ENCODE measurements at regions not wholly inside any gene's neighbourhood (a gene's known extent, or its start where the extent isn't known, plus 50 kb on each side); places are given as distances from the start of the nearest gene placed in this dataset.

DNA sequence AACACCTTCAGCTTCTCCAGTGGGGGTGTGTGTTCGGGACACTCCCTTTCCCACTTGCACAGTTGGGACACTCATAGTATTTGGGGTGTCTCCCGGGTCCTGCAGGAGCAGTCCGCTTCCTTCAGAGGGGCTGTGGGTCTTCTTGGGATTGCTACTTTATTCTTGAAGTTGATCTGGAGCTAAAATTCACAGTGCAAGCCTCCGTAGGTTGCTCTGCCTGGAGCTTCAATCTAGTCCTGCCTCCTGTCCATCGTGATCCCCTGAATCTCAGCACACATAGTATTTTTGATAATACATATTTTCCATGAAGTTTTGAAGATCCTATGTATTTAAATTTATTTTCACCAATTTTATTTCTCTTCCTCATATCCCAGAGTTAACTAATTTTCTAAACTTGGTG lies 902.1 kb downstream of the LTN1 start:
- no peak for DNase-seq (ENCODE audit: low read depth, low spot score)
- no TSS peak for BruUV-seq (replicated peaks)
- POLR2A ChIA-PET: no interaction called here
- H3K4me1 ChIP-seq (ENCODE audit: control insufficient read depth, insufficient read depth, low read length): no peaks in the 10 kb centered on the region
- H3K27ac ChIP-seq (ENCODE audit: low read length): no peak overlapping the region
- no peaks in the 10 kb centered on the region for H3K9me3 ChIP-seq (ENCODE audit: control insufficient read depth, insufficient read depth, low read depth, low read length)
- ATAC-seq: no peak
- intact Hi-C loops (cut with micrococcal nuclease; ENCODE audit: unreplicated experiment) (no loop called here), in situ Hi-C loops (cut with HindIII; ENCODE audit: low pct_unique_long_range_greater_than_20kb, low sequenced_read_pairs) (no loop called here)
- no peaks in the 10 kb centered on the region for H3K27me3 ChIP-seq (ENCODE audit: control insufficient read depth, insufficient read depth, low read length)
- CTCF ChIA-PET: no interaction called here
- H3K4me3 ChIP-seq (ENCODE audit: low read depth in 2 of 2, low read length in 2 of 2): no peak overlapping the region
- TF ChIP-seq, protein P1, sequence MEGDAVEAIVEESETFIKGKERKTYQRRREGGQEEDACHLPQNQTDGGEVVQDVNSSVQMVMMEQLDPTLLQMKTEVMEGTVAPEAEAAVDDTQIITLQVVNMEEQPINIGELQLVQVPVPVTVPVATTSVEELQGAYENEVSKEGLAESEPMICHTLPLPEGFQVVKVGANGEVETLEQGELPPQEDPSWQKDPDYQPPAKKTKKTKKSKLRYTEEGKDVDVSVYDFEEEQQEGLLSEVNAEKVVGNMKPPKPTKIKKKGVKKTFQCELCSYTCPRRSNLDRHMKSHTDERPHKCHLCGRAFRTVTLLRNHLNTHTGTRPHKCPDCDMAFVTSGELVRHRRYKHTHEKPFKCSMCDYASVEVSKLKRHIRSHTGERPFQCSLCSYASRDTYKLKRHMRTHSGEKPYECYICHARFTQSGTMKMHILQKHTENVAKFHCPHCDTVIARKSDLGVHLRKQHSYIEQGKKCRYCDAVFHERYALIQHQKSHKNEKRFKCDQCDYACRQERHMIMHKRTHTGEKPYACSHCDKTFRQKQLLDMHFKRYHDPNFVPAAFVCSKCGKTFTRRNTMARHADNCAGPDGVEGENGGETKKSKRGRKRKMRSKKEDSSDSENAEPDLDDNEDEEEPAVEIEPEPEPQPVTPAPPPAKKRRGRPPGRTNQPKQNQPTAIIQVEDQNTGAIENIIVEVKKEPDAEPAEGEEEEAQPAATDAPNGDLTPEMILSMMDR (IDR thresholded peaks at IDR 0.05): no peak
- no peak for TF ChIP-seq REST (IDR thresholded peaks at IDR 0.05; ENCODE audit: insufficient read depth in 1 of 2, low read depth in 2 of 2, low read length in 1 of 2)
- no peak for TF ChIP-seq SIN3A (IDR thresholded peaks at IDR 0.05; ENCODE audit: borderline replicate concordance, insufficient read depth, low read depth, low read length)
- no peak for TF ChIP-seq TCF7L2 (IDR thresholded peaks at IDR 0.05; ENCODE audit: low read depth, low read length)
- TF ChIP-seq POLR2AphosphoS5 (IDR thresholded peaks at IDR 0.05; ENCODE audit: low read depth, low read length): no peak
- H3K36me3 ChIP-seq (ENCODE audit: control insufficient read depth, insufficient read depth, low read length): no peaks in the 10 kb centered on the region

DNA sequence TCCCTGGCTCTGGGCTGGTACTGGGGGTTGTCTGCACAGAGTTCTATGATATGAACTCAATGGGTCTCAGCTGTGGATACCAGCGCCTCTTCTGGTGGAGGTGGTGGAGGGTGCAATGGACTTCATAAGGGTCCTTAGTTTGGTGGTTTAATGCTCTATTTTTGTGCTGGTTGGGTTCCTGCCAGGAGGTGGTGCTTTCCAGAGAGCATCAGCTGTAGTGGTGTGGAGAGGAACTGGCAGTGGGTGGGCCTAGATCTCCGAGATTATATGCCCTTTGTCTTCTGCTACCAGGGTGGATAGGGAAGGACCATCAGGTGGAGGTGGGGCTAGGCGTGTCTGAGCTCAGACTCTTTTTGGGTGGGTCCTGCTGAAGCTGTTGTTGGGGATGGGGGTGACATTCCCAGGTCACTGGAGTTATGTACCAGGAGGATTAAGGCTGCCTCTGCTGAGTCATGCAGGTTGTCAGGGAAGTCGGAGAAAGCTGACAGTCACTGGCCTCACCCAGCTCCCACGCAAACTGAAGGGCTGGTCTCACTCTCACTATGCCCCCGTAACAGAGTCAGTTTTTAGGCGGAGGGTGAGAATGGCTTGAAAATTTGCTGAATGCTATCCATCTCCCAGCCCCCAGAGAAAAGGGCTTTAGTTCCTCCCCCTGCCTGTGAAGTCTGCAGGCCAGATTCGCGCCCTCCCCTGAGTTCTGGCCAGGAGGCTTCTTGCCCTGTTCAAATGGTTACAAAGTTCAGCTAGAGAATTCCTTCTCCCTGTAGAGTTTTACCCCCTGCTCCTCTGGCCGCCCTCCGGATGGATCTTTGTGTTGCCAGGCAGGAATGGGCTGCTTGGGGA lies 902.9 kb downstream of the LTN1 start:
- no peak for DNase-seq (ENCODE audit: low read depth, low spot score)
- H3K27me3 ChIP-seq (ENCODE audit: control insufficient read depth, insufficient read depth, low read length): no peaks in the 10 kb centered on the region
- ChIA-PET POLR2A (no interaction called here), CTCF (interaction anchor here (0.7 kb wide), 1 partner anchor 364 kb away, joined by 3 read pairs; no protein-coding TSS in a partner anchor)
- no peak for ATAC-seq
- in situ Hi-C loops (cut with HindIII; ENCODE audit: low pct_unique_long_range_greater_than_20kb, low sequenced_read_pairs) (no loop called here), intact Hi-C loops (cut with micrococcal nuclease; ENCODE audit: unreplicated experiment) (no loop called here)
- H3K27ac ChIP-seq (ENCODE audit: low read length): no peak overlapping the region
- BruUV-seq (replicated peaks): no TSS peak
- H3K4me3 ChIP-seq (ENCODE audit: low read depth in 2 of 2, low read length in 2 of 2): no peak overlapping the region
- H3K4me1 ChIP-seq (ENCODE audit: control insufficient read depth, insufficient read depth, low read length): no peaks in the 10 kb centered on the region
- no peak for TF ChIP-seq TCF7L2 (IDR thresholded peaks at IDR 0.05; ENCODE audit: low read depth, low read length)
- TF ChIP-seq REST (IDR thresholded peaks at IDR 0.05; ENCODE audit: insufficient read depth in 1 of 2, low read depth in 2 of 2, low read length in 1 of 2): no peak
- no peak for TF ChIP-seq POLR2AphosphoS5 (IDR thresholded peaks at IDR 0.05; ENCODE audit: low read depth, low read length)
- no peak for TF ChIP-seq SIN3A (IDR thresholded peaks at IDR 0.05; ENCODE audit: borderline replicate concordance, insufficient read depth, low read depth, low read length)
- TF ChIP-seq, protein P1 (IDR thresholded peaks at IDR 0.05): no peak
- no peaks in the 10 kb centered on the region for H3K36me3 ChIP-seq (ENCODE audit: control insufficient read depth, insufficient read depth, low read length)
- H3K9me3 ChIP-seq (ENCODE audit: control insufficient read depth, insufficient read depth, low read depth, low read length): no peaks in the 10 kb centered on the region
